Stomach (tissue), 8 donors: ENCODE measurements at regions not wholly inside any gene's neighbourhood (a gene's known extent, or its start where the extent isn't known, plus 50 kb on each side); places are given as distances from the start of the nearest gene placed in this dataset.

Source experiments
- DNase-seq, 2 donors: peaks; one replicate each; pipeline versions ENCODE4 v3.0.0 to v3.0.0-alpha.2; 2013 to 2019
- H3K27ac ChIP-seq, 5 donors: fragments of 200-600 bp in 4 of 5; sonication (generic) in 4 of 5; one replicate each; pipeline ENCODE4 v1.5.1; 2013 to 2019; ENCODE audit warnings: mild to moderate bottlenecking in 1 of 5, moderate library complexity in 1 of 5
- H3K27me3 ChIP-seq, 3 donors: fragments of 200-600 bp; sonication (generic); one replicate each; pipeline ENCODE4 v1.5.1; 2017 to 2019; ENCODE audit warnings: mixed run types in 1 of 3
- H3K36me3 ChIP-seq, 4 donors: fragments of 200-600 bp; sonication (generic); 1 replicate in 3 of 4; 2 replicates in 1 of 4; pipeline ENCODE4 v1.5.1; 2016 to 2019
- H3K4me1 ChIP-seq, 4 donors: fragments of 200-600 bp; sonication (generic); one replicate each; pipeline ENCODE4 v1.5.1; 2016 to 2019
- H3K4me3 ChIP-seq, 4 donors: fragments of 200-600 bp; sonication (generic) in 3 of 4; one replicate each; pipeline ENCODE4 v1.5.1; 2016 to 2019; ENCODE audit warnings: mild to moderate bottlenecking in 1 of 4
- H3K9me3 ChIP-seq, 4 donors: fragments of 200-600 bp; sonication (generic); one replicate each; pipeline ENCODE4 v1.5.1; 2016 to 2019
- EP300 ChIP-seq: sonication (generic); formaldehyde crosslinking; IDR thresholded peaks from one replicate; pipeline ENCODE4 v1.6.1; 2017; ENCODE audit warnings: antibody characterized with exemption
- POLR2A ChIP-seq, 4 donors: fragments of 450-650 bp; IDR thresholded peaks; one replicate each; pipeline ENCODE4 v1.6.1; 2016; ENCODE audit warnings: antibody characterized with exemption in 4 of 4, control low read depth in 2 of 4, mild to moderate bottlenecking in 1 of 4, moderate library complexity in 1 of 4
- POLR2AphosphoS5 ChIP-seq, 3 donors: sonication (generic); formaldehyde crosslinking; IDR thresholded peaks; one replicate each; pipeline ENCODE4 v1.6.1; 2016; ENCODE audit warnings: antibody characterized with exemption in 3 of 3
- WGBS, 5 donors: extraction: QIAGEN DNeasy Blood & Tissue Kit in 3 of 5; methylation state at CpG; one replicate each; pipeline versions ENCODE4 v1.1.5 to v1.1.7; 2013 to 2018; 5-methylcytosine and 5-hydroxymethylcytosine counted together
- intact Hi-C: fragments of 100-400 bp; cut with DNase I; formaldehyde crosslinking; loops from one replicate; pipeline ENCODE4 v1.15.1; 2023; ENCODE audit warnings: low total_unique reads
- TF ChIP-seq, protein P1 (sequence below), 7 experiments: fragments of 450-650 bp in 4 of 7; fragments of 200-600 bp in 3 of 7; sonication (generic) in 3 of 7; IDR thresholded peaks; one replicate each; pipeline ENCODE4 v1.5.1; 2016 to 2019; ENCODE audit warnings: antibody characterized with exemption in 7 of 7, control low read depth in 2 of 7, mild to moderate bottlenecking in 1 of 7
- donor health status: healthy with polysubstance abuse.
- donor health status: Bipolar disorder and iron deficiency.
- donor health status: healthy.

DNA sequence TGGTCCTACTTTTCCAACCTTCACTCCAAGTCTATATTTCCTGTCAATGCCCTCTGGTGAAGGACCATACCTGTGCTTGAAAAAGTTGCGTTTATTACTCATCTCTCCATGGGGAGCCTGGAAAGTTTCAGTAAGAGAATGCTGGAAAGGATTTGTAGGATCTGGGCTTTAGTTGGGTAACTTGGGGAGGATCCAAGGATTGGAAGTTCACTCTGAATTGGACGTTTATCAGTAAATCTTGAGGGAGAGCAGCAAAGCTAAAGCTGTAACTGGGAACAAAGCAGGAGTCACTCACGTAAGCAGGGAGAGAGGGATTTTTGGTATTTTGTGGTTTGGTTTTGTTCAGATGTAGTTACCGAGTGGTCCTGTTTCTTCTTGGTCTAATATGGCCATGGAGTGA, 51.4 kb upstream of the NPVF start:
- 65 to 80% (median 75%) methylated on average over 4 of the region's 4 CpGs for WGBS, 5 donors
- intact Hi-C loops, result no loop called here
- H3K4me1 ChIP-seq, result no peaks in the 10 kb centered on the region

DNA sequence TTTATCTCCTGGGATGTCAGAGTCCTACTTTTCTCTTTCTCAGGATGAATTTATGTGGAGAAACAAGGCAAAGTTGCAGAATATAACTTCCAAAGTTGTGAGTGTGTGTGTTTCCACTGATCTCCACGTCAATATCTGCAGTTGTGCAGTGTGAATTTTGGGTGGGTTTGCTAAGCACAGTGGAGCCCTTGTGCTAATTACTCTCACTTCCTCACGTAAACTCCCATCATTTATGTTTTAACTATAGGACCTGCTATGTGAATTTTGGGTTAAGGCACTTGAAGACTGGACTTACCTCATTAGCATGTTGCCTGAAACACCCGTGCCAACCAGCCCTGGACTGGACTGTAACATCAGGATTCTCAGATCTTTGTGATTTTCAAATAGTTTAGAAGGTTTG, 51.9 kb upstream of the NPVF start:
- no peaks in the 10 kb centered on the region for H3K9me3 ChIP-seq
- H3K4me3 ChIP-seq, result no peak overlapping the region
- no peak for DNase-seq
- no peaks in the 10 kb centered on the region for H3K4me1 ChIP-seq
- no peaks in the 10 kb centered on the region for H3K36me3 ChIP-seq
- intact Hi-C loops, result no loop called here
- WGBS, 5 donors, result 80 to 93% (median 83%) methylated on average over 3 of the region's 3 CpGs
- TF ChIP-seq EP300 (no peak), POLR2AphosphoS5 (IDR thresholded peaks at IDR 0.05) (no peak), POLR2A (IDR thresholded peaks at IDR 0.05) (no peak)
- TF ChIP-seq, protein P1, sequence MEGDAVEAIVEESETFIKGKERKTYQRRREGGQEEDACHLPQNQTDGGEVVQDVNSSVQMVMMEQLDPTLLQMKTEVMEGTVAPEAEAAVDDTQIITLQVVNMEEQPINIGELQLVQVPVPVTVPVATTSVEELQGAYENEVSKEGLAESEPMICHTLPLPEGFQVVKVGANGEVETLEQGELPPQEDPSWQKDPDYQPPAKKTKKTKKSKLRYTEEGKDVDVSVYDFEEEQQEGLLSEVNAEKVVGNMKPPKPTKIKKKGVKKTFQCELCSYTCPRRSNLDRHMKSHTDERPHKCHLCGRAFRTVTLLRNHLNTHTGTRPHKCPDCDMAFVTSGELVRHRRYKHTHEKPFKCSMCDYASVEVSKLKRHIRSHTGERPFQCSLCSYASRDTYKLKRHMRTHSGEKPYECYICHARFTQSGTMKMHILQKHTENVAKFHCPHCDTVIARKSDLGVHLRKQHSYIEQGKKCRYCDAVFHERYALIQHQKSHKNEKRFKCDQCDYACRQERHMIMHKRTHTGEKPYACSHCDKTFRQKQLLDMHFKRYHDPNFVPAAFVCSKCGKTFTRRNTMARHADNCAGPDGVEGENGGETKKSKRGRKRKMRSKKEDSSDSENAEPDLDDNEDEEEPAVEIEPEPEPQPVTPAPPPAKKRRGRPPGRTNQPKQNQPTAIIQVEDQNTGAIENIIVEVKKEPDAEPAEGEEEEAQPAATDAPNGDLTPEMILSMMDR (IDR thresholded peaks at IDR 0.05), result no peak
- no peak overlapping the region for H3K27ac ChIP-seq
- no peaks in the 10 kb centered on the region for H3K27me3 ChIP-seq

More for the DNA sequence above, 51.4 kb upstream of the NPVF start:
- TF ChIP-seq POLR2AphosphoS5 (IDR thresholded peaks at IDR 0.05) (no peak), EP300 (no peak), POLR2A (IDR thresholded peaks at IDR 0.05) (no peak)
- TF ChIP-seq, protein P1 (IDR thresholded peaks at IDR 0.05), result no peak
- H3K4me3 ChIP-seq, result no peak overlapping the region
- no peaks in the 10 kb centered on the region for H3K27me3 ChIP-seq
- H3K36me3 ChIP-seq, result no peaks in the 10 kb centered on the region
- no peak for DNase-seq
- H3K27ac ChIP-seq, result no peak overlapping the region
- no peaks in the 10 kb centered on the region for H3K9me3 ChIP-seq

DNA sequence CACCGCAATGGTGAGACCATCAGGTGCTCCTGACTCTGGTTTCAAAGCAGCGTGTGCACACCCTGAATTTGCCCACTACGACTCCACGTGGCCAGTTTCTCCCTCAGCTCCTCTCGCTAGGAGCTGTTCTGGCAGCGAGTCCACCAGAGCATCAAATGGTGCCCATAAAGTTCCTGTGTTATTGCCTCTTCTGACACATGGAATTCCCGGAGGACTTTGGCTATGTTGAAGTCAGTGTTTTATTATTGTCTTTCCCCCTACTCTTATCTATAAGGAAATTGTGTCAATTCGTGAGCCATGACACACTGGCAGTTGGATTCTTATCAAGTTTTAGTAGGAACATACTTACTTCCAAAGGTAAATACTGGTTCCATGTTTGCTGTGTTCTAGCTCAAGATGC, 53.9 kb upstream of the NPVF start:
- no peak for TF ChIP-seq POLR2AphosphoS5 (IDR thresholded peaks at IDR 0.05)
- no peak for TF ChIP-seq EP300
- TF ChIP-seq, protein P1 (IDR thresholded peaks at IDR 0.05), result no peak
- TF ChIP-seq POLR2A (IDR thresholded peaks at IDR 0.05), result no peak
- 74 to 86% (median 81%) methylated on average over 8 of the region's 8 CpGs for WGBS, 5 donors
- Histone ChIP-seq H3K27ac (no peak overlapping the region), H3K36me3 (no peaks in the 10 kb centered on the region), H3K9me3 (no peaks in the 10 kb centered on the region), H3K27me3 (no peaks in the 10 kb centered on the region), H3K4me3 (no peak overlapping the region), H3K4me1 (no peaks in the 10 kb centered on the region)
- no peak for DNase-seq
- intact Hi-C loops, result no loop called here

DNA sequence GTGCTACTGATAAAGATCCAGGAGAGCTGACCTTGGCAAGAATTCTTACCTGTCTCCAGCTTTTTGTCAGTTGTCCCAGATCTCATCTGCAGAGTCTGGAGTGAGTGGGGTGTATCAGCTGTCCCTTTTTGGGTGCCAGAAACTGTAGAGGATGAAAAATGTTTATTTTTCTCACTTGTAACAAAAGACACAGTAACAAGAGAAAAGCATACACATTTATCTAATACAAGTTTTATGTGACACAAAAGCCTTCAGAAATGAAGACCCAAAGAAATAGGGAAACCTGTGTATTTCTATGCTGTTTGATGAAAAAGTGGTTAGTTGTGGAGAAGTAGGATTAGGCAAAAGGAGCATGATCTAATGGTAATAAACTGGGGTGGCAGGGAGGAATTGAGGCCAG, 58.5 kb upstream of the NPVF start:
- Histone ChIP-seq H3K27ac (no peak overlapping the region), H3K27me3 (no peaks in the 10 kb centered on the region), H3K4me3 (no peak overlapping the region), H3K36me3 (no peaks in the 10 kb centered on the region), H3K9me3 (no peaks in the 10 kb centered on the region), H3K4me1 (no peaks in the 10 kb centered on the region)
- TF ChIP-seq POLR2A (IDR thresholded peaks at IDR 0.05) (no peak), EP300 (no peak), POLR2AphosphoS5 (IDR thresholded peaks at IDR 0.05) (no peak)
- TF ChIP-seq, protein P1 (IDR thresholded peaks at IDR 0.05), result no peak
- intact Hi-C loops, result no loop called here
- no peak for DNase-seq
